ENCODE measurements at regions not wholly inside any gene's neighbourhood (a gene's known extent, or its start where the extent isn't known, plus 50 kb on each side); places are given as distances from the start of the nearest gene placed in this dataset.

- TF ChIP-seq CTCF (IDR thresholded peaks at IDR 0.05) (no peak), POLR2A (IDR thresholded peaks at IDR 0.05) (no peak)
These were observed 1422.7 kb downstream of the BRD1 start for GRCh38 chr22:48404801-48405447.
